Osteocyte (in vitro differentiated cells): ENCODE measurements at regions not wholly inside any gene's neighbourhood (a gene's known extent, or its start where the extent isn't known, plus 50 kb on each side); places are given as distances from the start of the nearest gene placed in this dataset.

Source experiments
- DNase-seq: peaks from one replicate; pipeline ENCODE4 v3.0.0; 2021; ENCODE audit warnings: mixed read lengths; ENCODE audit not compliant: unreplicated experiment; ENCODE audit errors: extremely low spot score
- H3K27ac Mint-ChIP-seq: one replicate; pipeline ENCODE4 v1.8.0; 2021; ENCODE audit warnings: mild to moderate bottlenecking, mixed read lengths; ENCODE audit not compliant: unreplicated experiment
- H3K27me3 Mint-ChIP-seq: one replicate; pipeline ENCODE4 v1.8.0; 2021; ENCODE audit warnings: mixed read lengths; ENCODE audit not compliant: unreplicated experiment
- H3K36me3 Mint-ChIP-seq: one replicate; pipeline ENCODE4 v1.8.0; 2021; ENCODE audit warnings: mixed read lengths; ENCODE audit not compliant: unreplicated experiment
- H3K4me1 Mint-ChIP-seq: one replicate; pipeline ENCODE4 v1.8.0; 2021; ENCODE audit warnings: mixed read lengths; ENCODE audit not compliant: unreplicated experiment
- H3K4me3 Mint-ChIP-seq: one replicate; pipeline ENCODE4 v1.8.0; 2021; ENCODE audit warnings: mild to moderate bottlenecking, moderate library complexity, mixed read lengths; ENCODE audit not compliant: unreplicated experiment
- H3K9me3 Mint-ChIP-seq: one replicate; pipeline ENCODE4 v1.8.0; 2021; ENCODE audit warnings: mixed read lengths; ENCODE audit not compliant: unreplicated experiment
- CTCF ChIP-seq: fragments of 200-600 bp; sonication (generic); IDR thresholded peaks from 2 replicates; pipeline ENCODE4 v1.5.0; 2021; ENCODE audit warnings: antibody characterized with exemption, mild to moderate bottlenecking, moderate library complexity

- DNase-seq = no peak
- H3K4me1 Mint-ChIP-seq = no peaks in the 10 kb centered on the region
- no peak overlapping the region for H3K4me3 Mint-ChIP-seq
- no peaks in the 10 kb centered on the region for H3K9me3 Mint-ChIP-seq
- H3K27me3 Mint-ChIP-seq = peaks cover 6% of the 10 kb centered on the region
- TF ChIP-seq CTCF = no peak
- no peak overlapping the region for H3K27ac Mint-ChIP-seq
- no peaks in the 10 kb centered on the region for H3K36me3 Mint-ChIP-seq
Observed at GRCh38 chr3:118827446-118827845, 207.2 kb downstream of the IGSF11 start.

- no peaks in the 10 kb centered on the region for H3K36me3 Mint-ChIP-seq
- TF ChIP-seq CTCF = no peak
- DNase-seq = no peak
- H3K4me3 Mint-ChIP-seq = no peak overlapping the region
- no peaks in the 10 kb centered on the region for H3K9me3 Mint-ChIP-seq
- H3K27me3 Mint-ChIP-seq = peaks cover 5% of the 10 kb centered on the region
- H3K27ac Mint-ChIP-seq = no peak overlapping the region
- no peaks in the 10 kb centered on the region for H3K4me1 Mint-ChIP-seq
Observed at GRCh38 chr3:118828351-118828750, 206.3 kb downstream of the IGSF11 start.

GRCh38 chr3:118833075-118833474 is 201.6 kb downstream of the IGSF11 start:
- peaks cover 9% of the 10 kb centered on the region for H3K27me3 Mint-ChIP-seq
- no peaks in the 10 kb centered on the region for H3K36me3 Mint-ChIP-seq
- no peak overlapping the region for H3K27ac Mint-ChIP-seq
- H3K9me3 Mint-ChIP-seq = no peaks in the 10 kb centered on the region
- TF ChIP-seq CTCF = no peak
- no peak for DNase-seq
- no peaks in the 10 kb centered on the region for H3K4me1 Mint-ChIP-seq
- no peak overlapping the region for H3K4me3 Mint-ChIP-seq

- Mint-ChIP-seq H3K27ac (no peak overlapping the region), H3K27me3 (peaks cover 6% of the 10 kb centered on the region), H3K4me1 (no peaks in the 10 kb centered on the region), H3K36me3 (no peaks in the 10 kb centered on the region), H3K9me3 (peaks cover 4% of the 10 kb centered on the region), H3K4me3 (no peak overlapping the region)
- no peak for TF ChIP-seq CTCF
- peak; percentile 67 for DNase-seq
Observed at GRCh38 chr3:118838871-118839270, 195.8 kb downstream of the IGSF11 start.

GRCh38 chr3:118842147-118842863 is 192.3 kb downstream of the IGSF11 start:
- Mint-ChIP-seq H3K9me3 (peaks cover 10% of the 10 kb centered on the region), H3K4me3 (no peak overlapping the region), H3K27me3 (no peaks in the 10 kb centered on the region), H3K36me3 (no peaks in the 10 kb centered on the region), H3K4me1 (no peaks in the 10 kb centered on the region), H3K27ac (no peak overlapping the region)
- DNase-seq = no peak
- TF ChIP-seq CTCF = no peak
